ENCODE measurements at regions not wholly inside any gene's neighbourhood (a gene's known extent, or its start where the extent isn't known, plus 50 kb on each side); places are given as distances from the start of the nearest gene placed in this dataset.

- in situ Hi-C loops (cut with HindIII; ENCODE audit: low sequenced_read_pairs): no loop called here
Measured at GRCh38 chr13:88541994-88542393, 870.8 kb downstream of the SLITRK5 start.

GRCh38 chr13:88544836-88545235, 873.7 kb downstream of the SLITRK5 start:
- in situ Hi-C loops (cut with HindIII; ENCODE audit: low sequenced_read_pairs): no loop called here

- in situ Hi-C loops (cut with HindIII; ENCODE audit: low sequenced_read_pairs): no loop called here
Measured at GRCh38 chr13:88552966-88553365, 881.8 kb downstream of the SLITRK5 start.

- in situ Hi-C loops (cut with HindIII; ENCODE audit: low sequenced_read_pairs): no loop called here
Measured at GRCh38 chr13:88565566-88565965, 894.4 kb downstream of the SLITRK5 start.

- in situ Hi-C loops (cut with HindIII; ENCODE audit: low sequenced_read_pairs): no loop called here
Measured at GRCh38 chr13:88585861-88586260, 914.7 kb downstream of the SLITRK5 start.

- in situ Hi-C loops (cut with HindIII; ENCODE audit: low sequenced_read_pairs): no loop called here
Measured at GRCh38 chr13:88586263-88586662, 915.1 kb downstream of the SLITRK5 start.

GRCh38 chr13:88590574-88590973, 919.4 kb downstream of the SLITRK5 start:
- in situ Hi-C loops (cut with HindIII; ENCODE audit: low sequenced_read_pairs): no loop called here

- in situ Hi-C loops (cut with HindIII; ENCODE audit: low sequenced_read_pairs): no loop called here
Measured at GRCh38 chr13:88592105-88592504, 920.9 kb downstream of the SLITRK5 start.

GRCh38 chr13:88601949-88602348, 930.8 kb downstream of the SLITRK5 start:
- in situ Hi-C loops (cut with HindIII; ENCODE audit: low sequenced_read_pairs): no loop called here

- in situ Hi-C loops (cut with HindIII; ENCODE audit: low sequenced_read_pairs): no loop called here
Measured at GRCh38 chr13:88602786-88603777, 931.9 kb downstream of the SLITRK5 start.

GRCh38 chr13:88617176-88617575, 946.0 kb downstream of the SLITRK5 start:
- in situ Hi-C loops (cut with HindIII; ENCODE audit: low sequenced_read_pairs): no loop called here

GRCh38 chr13:88622362-88622973, 951.3 kb downstream of the SLITRK5 start:
- in situ Hi-C loops (cut with HindIII; ENCODE audit: low sequenced_read_pairs): no loop called here

- in situ Hi-C loops (cut with HindIII; ENCODE audit: low sequenced_read_pairs): no loop called here
Measured at GRCh38 chr13:88623150-88623549, 952.0 kb downstream of the SLITRK5 start.

GRCh38 chr13:88627071-88627470, 955.9 kb downstream of the SLITRK5 start:
- in situ Hi-C loops (cut with HindIII; ENCODE audit: low sequenced_read_pairs): no loop called here

GRCh38 chr13:88628882-88629281, 957.7 kb downstream of the SLITRK5 start:
- in situ Hi-C loops (cut with HindIII; ENCODE audit: low sequenced_read_pairs): no loop called here

GRCh38 chr13:88637935-88638334, 966.8 kb downstream of the SLITRK5 start:
- in situ Hi-C loops (cut with HindIII; ENCODE audit: low sequenced_read_pairs): no loop called here

- in situ Hi-C loops (cut with HindIII; ENCODE audit: low sequenced_read_pairs): no loop called here
Measured at GRCh38 chr13:88643233-88643632, 972.1 kb downstream of the SLITRK5 start.

- in situ Hi-C loops (cut with HindIII; ENCODE audit: low sequenced_read_pairs): no loop called here
Measured at GRCh38 chr13:88648598-88649373, 977.6 kb downstream of the SLITRK5 start.

GRCh38 chr13:88649855-88650254, 978.7 kb downstream of the SLITRK5 start:
- in situ Hi-C loops (cut with HindIII; ENCODE audit: low sequenced_read_pairs): no loop called here

- in situ Hi-C loops (cut with HindIII; ENCODE audit: low sequenced_read_pairs): no loop called here
Measured at GRCh38 chr13:88651531-88651930, 980.4 kb downstream of the SLITRK5 start.

GRCh38 chr13:88656751-88657150, 985.6 kb downstream of the SLITRK5 start:
- in situ Hi-C loops (cut with HindIII; ENCODE audit: low sequenced_read_pairs): no loop called here
